Prostate gland (tissue), 2 donors: ENCODE measurements at regions not wholly inside any gene's neighbourhood (a gene's known extent, or its start where the extent isn't known, plus 50 kb on each side); places are given as distances from the start of the nearest gene placed in this dataset.
A peak's percentile ranks its signal among the peaks of the same experiment; 100 is the strongest.

ENCODE experiments used
- DNase-seq: peaks from one replicate; pipeline ENCODE4 v3.0.0-alpha.2; 2019; ENCODE audit warnings: low spot score
- H3K27ac ChIP-seq, 2 donors: fragments of 200-600 bp; sonication (generic); 2 replicates each; pipeline ENCODE4 v1.5.1; 2017 to 2019
- H3K27me3 ChIP-seq: fragments of 200-600 bp; sonication (generic); replicated peaks from 2 replicates; pipeline ENCODE4 v1.5.1; 2019; ENCODE audit not compliant: insufficient read depth
- H3K36me3 ChIP-seq, 2 donors: fragments of 200-600 bp; sonication (generic); 1 replicate in 1 of 2; 2 replicates in 1 of 2; pipeline versions ENCODE4 v1.5.1 to v1.8.1; 2017 to 2019
- H3K4me1 ChIP-seq: fragments of 200-600 bp; sonication (generic); replicated peaks from 2 replicates; pipeline ENCODE4 v1.5.1; 2019
- H3K4me3 ChIP-seq, 2 donors: fragments of 200-600 bp; sonication (generic); 2 replicates each; pipeline ENCODE4 v1.5.1; 2017 to 2019
- H3K9me3 ChIP-seq: fragments of 200-600 bp; sonication (generic); 2 replicates; pipeline ENCODE4 v1.5.1; 2017
- POLR2A ChIP-seq: fragments of 450-650 bp; IDR thresholded peaks from one replicate; pipeline ENCODE4 v1.6.1; 2016; ENCODE audit warnings: antibody characterized with exemption, mild to moderate bottlenecking
- POLR2AphosphoS5 ChIP-seq: sonication (generic); formaldehyde crosslinking; IDR thresholded peaks from one replicate; pipeline ENCODE4 v1.6.1; 2017; ENCODE audit warnings: antibody characterized with exemption
- whole genome bisulfite sequencing: methylation state at CpG from one replicate; pipeline ENCODE4 v1.1.5; 2018; 5-methylcytosine and 5-hydroxymethylcytosine counted together
- intact Hi-C: fragments of 100-400 bp; cut with DNase I; formaldehyde crosslinking; loops from one replicate; pipeline ENCODE4 v1.14.2; 2022
- TF ChIP-seq, protein P1 (sequence below), 4 experiments: fragments of 200-600 bp in 2 of 4; fragments of 450-650 bp in 2 of 4; sonication (generic) in 2 of 4; IDR thresholded peaks; 1 replicate in 3 of 4; 2 replicates in 1 of 4; pipeline ENCODE4 v1.5.1; 2016 to 2019; ENCODE audit warnings: antibody characterized with exemption in 4 of 4, mild to moderate bottlenecking in 2 of 4, moderate library complexity in 2 of 4

DNA sequence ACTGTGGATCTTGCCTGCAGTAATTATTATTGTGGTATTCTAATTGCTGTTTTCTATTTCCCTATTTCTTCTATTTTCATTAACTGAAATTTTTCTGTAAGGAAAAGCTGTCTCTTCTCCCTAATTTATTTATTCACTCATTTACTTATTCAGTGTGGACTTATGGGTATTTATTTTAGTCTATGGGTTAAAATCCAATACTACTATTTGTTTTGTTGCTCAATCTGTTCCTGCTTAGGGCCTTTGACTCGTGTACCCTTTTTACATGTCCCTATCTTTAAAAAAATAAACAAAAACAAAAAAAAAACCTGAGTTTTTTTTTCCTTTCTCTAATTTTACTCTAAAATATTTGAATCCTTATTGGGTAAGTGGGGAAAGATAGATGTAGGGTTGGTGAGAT lies 166.2 kb upstream of the IVNS1ABP start:
- Histone ChIP-seq H3K36me3 (no peaks in the 10 kb centered on the region), H3K9me3 (no peaks in the 10 kb centered on the region), H3K4me1 (no peaks in the 10 kb centered on the region), H3K4me3 (no peak overlapping the region), H3K27me3 (no peaks in the 10 kb centered on the region), H3K27ac (peak overlapping the region in 1 of 2 donors; percentile 6)
- 36% methylated on average over 1 of the region's 1 CpG for WGBS
- TF ChIP-seq, protein P1, sequence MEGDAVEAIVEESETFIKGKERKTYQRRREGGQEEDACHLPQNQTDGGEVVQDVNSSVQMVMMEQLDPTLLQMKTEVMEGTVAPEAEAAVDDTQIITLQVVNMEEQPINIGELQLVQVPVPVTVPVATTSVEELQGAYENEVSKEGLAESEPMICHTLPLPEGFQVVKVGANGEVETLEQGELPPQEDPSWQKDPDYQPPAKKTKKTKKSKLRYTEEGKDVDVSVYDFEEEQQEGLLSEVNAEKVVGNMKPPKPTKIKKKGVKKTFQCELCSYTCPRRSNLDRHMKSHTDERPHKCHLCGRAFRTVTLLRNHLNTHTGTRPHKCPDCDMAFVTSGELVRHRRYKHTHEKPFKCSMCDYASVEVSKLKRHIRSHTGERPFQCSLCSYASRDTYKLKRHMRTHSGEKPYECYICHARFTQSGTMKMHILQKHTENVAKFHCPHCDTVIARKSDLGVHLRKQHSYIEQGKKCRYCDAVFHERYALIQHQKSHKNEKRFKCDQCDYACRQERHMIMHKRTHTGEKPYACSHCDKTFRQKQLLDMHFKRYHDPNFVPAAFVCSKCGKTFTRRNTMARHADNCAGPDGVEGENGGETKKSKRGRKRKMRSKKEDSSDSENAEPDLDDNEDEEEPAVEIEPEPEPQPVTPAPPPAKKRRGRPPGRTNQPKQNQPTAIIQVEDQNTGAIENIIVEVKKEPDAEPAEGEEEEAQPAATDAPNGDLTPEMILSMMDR (IDR thresholded peaks at IDR 0.05) = no peak
- TF ChIP-seq POLR2AphosphoS5 (no peak), POLR2A (no peak)
- intact Hi-C loops = no loop called here
- DNase-seq = no peak

DNA sequence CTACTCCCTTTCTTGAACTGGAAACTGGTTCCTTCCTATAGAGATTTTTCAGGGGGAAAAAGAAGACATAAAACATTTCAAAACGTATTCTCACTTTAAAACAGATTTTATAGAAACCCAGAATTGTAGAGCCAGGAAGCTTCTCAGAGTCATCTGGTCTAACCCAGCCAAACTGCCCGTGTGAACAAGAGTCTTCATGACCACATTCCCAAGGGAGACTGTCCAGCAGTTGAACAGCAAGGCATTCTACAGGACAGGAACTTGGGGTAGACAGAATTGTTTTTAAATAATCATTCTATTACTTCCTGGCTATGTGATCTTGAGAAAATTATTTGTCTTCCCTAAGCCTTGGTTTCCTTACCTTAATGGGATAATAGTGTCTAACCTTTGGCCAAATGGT lies 163.5 kb upstream of the IVNS1ABP start:
- Histone ChIP-seq H3K4me3 (no peak overlapping the region), H3K9me3 (no peaks in the 10 kb centered on the region), H3K27me3 (no peaks in the 10 kb centered on the region), H3K36me3 (no peaks in the 10 kb centered on the region), H3K4me1 (no peaks in the 10 kb centered on the region), H3K27ac (no peak overlapping the region)
- 65% methylated on average over 2 of the region's 2 CpGs for WGBS
- no peak for DNase-seq
- TF ChIP-seq POLR2AphosphoS5 (no peak), POLR2A (no peak)
- TF ChIP-seq, protein P1 (IDR thresholded peaks at IDR 0.05) = no peak
- intact Hi-C loops = no loop called here

DNA sequence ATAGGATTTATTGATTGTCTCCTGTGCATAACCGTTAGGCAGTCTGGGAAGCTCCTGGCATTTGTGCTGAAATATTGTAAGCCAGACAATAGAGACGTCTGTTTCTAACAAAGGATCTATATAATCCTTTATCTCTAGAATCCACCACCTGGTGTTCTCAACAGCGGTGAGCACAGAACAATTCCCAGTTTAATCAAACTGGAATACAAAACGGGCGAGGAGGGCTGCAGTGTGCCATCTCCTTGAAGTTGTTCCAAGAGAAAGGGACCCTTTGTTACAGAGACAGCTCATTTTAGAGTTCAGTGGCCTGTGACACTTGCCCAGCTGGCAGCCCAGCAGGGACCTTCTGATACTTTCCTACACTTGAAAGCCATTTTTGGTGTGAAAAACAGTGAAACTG lies 162.8 kb upstream of the IVNS1ABP start:
- 35% methylated on average over 5 of the region's 5 CpGs for WGBS
- TF ChIP-seq POLR2A = no peak
- no peak for TF ChIP-seq POLR2AphosphoS5
- TF ChIP-seq, protein P1 (IDR thresholded peaks at IDR 0.05) = no peak
- H3K27ac ChIP-seq = no peak overlapping the region
- H3K27me3 ChIP-seq = no peaks in the 10 kb centered on the region
- no peak for DNase-seq
- H3K9me3 ChIP-seq = no peaks in the 10 kb centered on the region
- H3K4me1 ChIP-seq = no peaks in the 10 kb centered on the region
- H3K4me3 ChIP-seq = no peak overlapping the region
- H3K36me3 ChIP-seq = no peaks in the 10 kb centered on the region
- intact Hi-C loops = no loop called here

DNA sequence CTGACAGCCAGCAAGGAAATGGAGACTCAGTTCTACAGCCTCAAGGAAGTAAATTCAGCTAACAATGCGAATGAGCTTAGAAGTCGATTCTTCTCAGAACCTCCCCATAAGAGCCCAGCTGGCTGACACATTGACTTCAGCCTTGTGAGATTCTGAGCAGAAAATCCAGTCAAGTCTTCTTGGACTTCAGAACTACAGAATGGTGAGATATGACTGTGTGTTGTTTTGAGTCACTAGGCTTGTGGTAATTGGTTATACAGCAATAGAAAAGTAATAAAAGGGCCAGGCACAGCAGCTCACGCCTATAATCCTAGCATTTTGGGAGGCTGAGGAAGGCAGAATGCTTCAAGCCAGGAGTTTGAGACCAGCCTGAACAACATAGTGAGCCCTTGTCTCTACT lies 161.8 kb upstream of the IVNS1ABP start:
- Histone ChIP-seq H3K4me3 (no peak overlapping the region), H3K27ac (no peak overlapping the region), H3K36me3 (no peaks in the 10 kb centered on the region), H3K27me3 (no peaks in the 10 kb centered on the region), H3K4me1 (no peaks in the 10 kb centered on the region), H3K9me3 (no peaks in the 10 kb centered on the region)
- WGBS = 87% methylated on average over 3 of the region's 3 CpGs
- TF ChIP-seq, protein P1 (IDR thresholded peaks at IDR 0.05) = no peak
- no peak for TF ChIP-seq POLR2A
- intact Hi-C loops = no loop called here
- no peak for DNase-seq

DNA sequence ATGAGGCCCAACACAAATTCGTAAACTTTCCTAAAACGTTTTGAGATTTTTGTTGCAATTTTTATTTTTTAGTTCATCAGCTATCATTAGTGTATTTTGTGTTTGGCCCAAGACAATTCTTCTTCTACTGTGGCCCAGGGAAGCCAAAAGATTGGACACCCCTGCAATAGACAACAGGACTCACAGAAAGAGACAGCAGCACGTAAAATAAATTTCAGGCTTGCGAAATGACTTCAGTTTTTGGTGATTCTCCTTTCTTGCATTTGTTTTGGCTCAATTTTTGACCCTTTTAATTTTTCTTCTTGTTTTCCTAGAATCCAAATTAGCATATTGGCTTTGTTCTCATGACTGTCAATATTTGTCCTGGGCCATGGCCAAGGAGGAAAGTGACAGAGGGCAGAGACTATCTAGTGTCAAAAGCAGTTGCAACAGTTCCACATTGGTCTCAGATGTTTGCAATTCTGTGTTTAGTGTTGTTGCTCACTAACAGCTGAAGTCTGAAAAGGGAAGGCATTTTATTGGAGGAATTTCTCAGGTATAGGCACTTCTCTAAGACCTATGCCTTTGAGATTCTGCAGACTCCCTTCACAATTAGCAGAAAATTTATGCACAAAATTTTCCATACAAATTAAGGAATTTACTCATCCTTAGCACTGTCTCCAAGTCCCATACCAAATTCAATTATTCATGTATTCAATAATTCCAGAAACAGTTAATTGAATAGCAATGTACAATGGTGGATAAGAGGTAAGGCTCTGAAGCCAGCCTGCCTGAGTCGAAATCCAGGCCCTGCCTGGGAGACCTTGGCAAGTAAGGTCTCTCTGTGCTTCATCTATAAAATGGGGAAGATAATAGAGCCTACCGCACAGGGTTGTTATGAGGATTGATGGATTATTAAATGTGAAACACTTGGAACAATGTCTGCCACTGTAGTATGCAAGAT lies 160.9 kb upstream of the IVNS1ABP start:
- H3K9me3 ChIP-seq = no peaks in the 10 kb centered on the region
- H3K4me1 ChIP-seq = no peaks in the 10 kb centered on the region
- DNase-seq = peak; percentile 51
- TF ChIP-seq POLR2A = no peak
- TF ChIP-seq POLR2AphosphoS5 = no peak
- TF ChIP-seq, protein P1 (IDR thresholded peaks at IDR 0.05) = no peak
- H3K27me3 ChIP-seq = no peaks in the 10 kb centered on the region
- 62% methylated on average over 6 of the region's 6 CpGs for WGBS
- intact Hi-C loops = no loop called here
- no peak overlapping the region for H3K4me3 ChIP-seq
- no peak overlapping the region for H3K27ac ChIP-seq
- H3K36me3 ChIP-seq = no peaks in the 10 kb centered on the region
